Motor neuron (in vitro differentiated cells): ENCODE measurements at regions not wholly inside any gene's neighbourhood (a gene's known extent, or its start where the extent isn't known, plus 50 kb on each side); places are given as distances from the start of the nearest gene placed in this dataset.
"Not testable (repeated sequence)": the region's sequence is repeated elsewhere in the genome, so short reads cannot be mapped to it uniquely, and the experiment has no call there.

Experiments
- ATAC-seq, 8 experiments: fragments of 200-7000 bp; cut with Tn5 transposase; replicated peaks in 6 of 8; 2 replicates each; pipeline ENCODE4 v1.8.0; 2021; ENCODE audit warnings: mild to moderate bottlenecking in 8 of 8, moderate library complexity in 8 of 8
- H3K27ac ChIP-seq, 2 donors: fragments of 250-450 bp; sonication (Bioruptor Pico); 2 replicates each; pipeline ENCODE4 v1.9.0; 2021; ENCODE audit warnings: antibody characterized with exemption in 2 of 2, mild to moderate bottlenecking in 2 of 2, moderate library complexity in 1 of 2
- H3K4me1 ChIP-seq, 2 donors: fragments of 250-450 bp; sonication (Bioruptor Pico); replicated peaks in 1 of 2; 2 replicates each; pipeline ENCODE4 v1.6.1; 2021; ENCODE audit warnings: antibody characterized with exemption in 2 of 2, mild to moderate bottlenecking in 2 of 2, moderate library complexity in 1 of 2
- H3K4me3 ChIP-seq, 5 donors: fragments of 250-450 bp; sonication (Bioruptor Pico); 2 replicates each; pipeline ENCODE4 v1.9.0; 2021; ENCODE audit warnings: antibody characterized with exemption in 5 of 5, mild to moderate bottlenecking in 5 of 5, moderate library complexity in 4 of 5
- WGBS, 10 experiments: fragments of 450-650 bp; shearing (Covaris generic); methylation state at CpG; one replicate each; pipeline ENCODE4 v1.0.0; 2022; 5-methylcytosine and 5-hydroxymethylcytosine counted together
- in situ Hi-C, 9 experiments: fragments of 400-800 bp; cut with MboI; loops; one replicate each; pipeline ENCODE4 v1.15.0; 2021; ENCODE audit warnings: low sequenced_read_pairs in 9 of 9, low pct_unique_long_range_greater_than_20kb in 2 of 9; ENCODE audit not compliant: unreplicated experiment in 9 of 9

- in situ Hi-C loops, ATAC-seq, H3K4me1 ChIP-seq, H3K27ac ChIP-seq, H3K4me3 ChIP-seq: not testable (repeated sequence)
- 48% methylated on average over 3 of the region's 15 CpGs; no CpG with 5 or more reads in 9 of the 10 experiments for WGBS, 10 experiments
Measured at GRCh38 chr9:65462476-65462875, 177.5 kb upstream of the FOXD4L5 start.

GRCh38 chr9:65459756-65460320, 174.8 kb upstream of the FOXD4L5 start:
- ATAC-seq, result no peak
- no peak overlapping the region for H3K27ac ChIP-seq
- no peak overlapping the region for H3K4me3 ChIP-seq
- in situ Hi-C loops, result no loop called here
- H3K4me1 ChIP-seq, result no peaks in the 10 kb centered on the region
- 20 to 69% (median 50%) methylated on average over 1 to 2 of the region's 11 CpGs; no CpG with 5 or more reads in 6 of the 10 experiments for WGBS, 10 experiments

- in situ Hi-C loops, result no loop called here
- Histone ChIP-seq H3K4me1 (no peaks in the 10 kb centered on the region), H3K4me3 (no peak overlapping the region), H3K27ac (no peak overlapping the region)
- ATAC-seq, result no peak
- 48% methylated on average over 3 of the region's 10 CpGs; no CpG with 5 or more reads in 9 of the 10 experiments for WGBS, 10 experiments
Measured at GRCh38 chr9:65458992-65459391, 174.0 kb upstream of the FOXD4L5 start.

- Histone ChIP-seq H3K4me1 (no peaks in the 10 kb centered on the region), H3K27ac (no peak overlapping the region), H3K4me3 (no peak overlapping the region)
- WGBS, 10 experiments, result no CpG with 5 or more reads among the region's 20 CpGs
- ATAC-seq, result no peak
- in situ Hi-C loops, result no loop called here
Measured at GRCh38 chr9:65458465-65458864, 173.5 kb upstream of the FOXD4L5 start.

DNA sequence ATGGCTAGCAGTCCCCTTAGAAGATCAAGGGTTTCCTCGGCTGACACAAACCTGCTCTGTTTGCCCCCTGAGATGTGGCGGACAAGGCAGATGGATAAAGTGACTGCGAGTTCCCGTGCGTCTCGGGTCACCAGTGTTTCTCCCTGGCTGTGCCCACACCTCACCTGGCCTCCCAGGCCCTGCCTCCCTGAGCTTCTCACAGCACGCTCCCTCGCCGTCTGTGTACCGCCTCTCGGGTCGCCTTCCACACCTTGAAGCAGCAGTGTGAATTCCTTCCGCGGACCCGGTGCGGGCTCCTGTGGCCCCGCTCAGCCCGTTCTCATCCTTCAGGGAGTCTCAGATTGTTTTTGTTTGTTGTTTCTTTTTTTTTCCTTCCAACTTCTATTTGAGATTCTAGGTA, 172.0 kb upstream of the FOXD4L5 start:
- H3K4me3 ChIP-seq, H3K4me1 ChIP-seq, H3K27ac ChIP-seq, ATAC-seq, in situ Hi-C loops: not testable (repeated sequence)
- 70 to 80% (median 79%) methylated on average over 1 to 10 of the region's 18 CpGs; no CpG with 5 or more reads in 7 of the 10 experiments for WGBS, 10 experiments

DNA sequence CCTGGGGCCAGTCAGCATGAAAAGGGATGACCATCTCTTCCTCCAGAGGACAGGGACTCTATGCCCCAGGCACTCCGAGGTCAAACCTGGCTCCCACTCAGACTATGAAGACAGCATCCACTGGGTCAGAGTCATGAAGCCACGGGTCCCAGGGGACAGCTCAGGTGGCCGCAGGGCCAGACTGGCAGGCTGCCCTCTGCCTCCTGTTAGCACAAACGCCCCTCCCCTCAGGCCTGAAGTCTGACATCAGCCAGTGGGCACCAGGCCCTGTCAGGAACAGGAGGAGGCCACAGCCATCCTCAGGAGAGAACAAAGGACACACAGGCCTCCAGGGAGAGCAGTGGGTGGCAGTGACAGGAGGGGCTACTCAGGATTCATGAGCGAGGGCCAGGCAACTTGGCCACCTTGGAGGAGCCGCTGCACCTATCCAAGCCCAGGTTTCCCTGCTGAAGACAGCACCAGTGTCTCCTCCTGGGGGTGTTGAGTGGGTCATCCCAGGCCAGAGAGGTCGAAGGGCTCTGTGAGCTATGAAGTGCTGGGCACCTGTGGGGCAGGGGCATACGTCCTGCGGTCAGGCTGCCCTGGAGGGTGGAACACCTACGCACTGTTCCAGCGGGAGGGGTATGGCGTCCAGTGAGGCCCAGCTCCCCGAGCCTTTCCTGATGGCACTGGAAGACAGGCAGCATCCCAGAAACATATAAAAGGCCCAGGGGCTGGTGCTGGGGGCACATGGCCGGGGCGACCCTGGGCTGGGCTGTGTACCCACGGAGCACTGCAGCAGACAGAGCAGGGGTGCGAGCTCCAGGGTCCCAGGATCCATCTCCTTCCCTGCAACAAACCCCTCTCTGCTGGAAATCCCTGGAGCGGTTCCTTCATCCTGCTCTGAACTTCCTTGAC, 171.0 kb upstream of the FOXD4L5 start:
- in situ Hi-C loops, H3K4me3 ChIP-seq, ATAC-seq, H3K4me1 ChIP-seq, H3K27ac ChIP-seq: not testable (repeated sequence)
- WGBS, 10 experiments, result 40 to 100% methylated on average over 1 to 4 of the region's 18 CpGs; no CpG with 5 or more reads in 8 of the 10 experiments

DNA sequence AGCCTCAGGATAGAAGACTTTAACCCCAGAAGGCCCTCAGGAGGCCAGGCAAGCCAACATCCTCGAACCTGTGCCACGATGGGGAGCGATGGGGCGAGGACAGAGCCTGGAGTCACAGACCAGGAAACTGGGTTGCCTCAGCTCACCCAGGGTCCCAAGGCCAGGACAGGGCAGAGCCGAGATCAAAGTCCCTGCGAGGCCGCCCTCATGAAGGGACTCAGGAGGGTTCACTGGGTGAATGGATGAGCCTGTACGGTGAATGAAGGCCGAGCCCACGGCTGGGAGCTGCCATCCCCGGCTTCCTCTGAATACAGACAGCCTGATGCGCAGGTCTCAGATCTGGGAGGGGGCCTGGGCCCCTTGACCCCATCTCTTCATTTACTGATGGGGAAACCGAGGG, 170.1 kb upstream of the FOXD4L5 start:
- H3K4me3 ChIP-seq, ATAC-seq, in situ Hi-C loops, H3K27ac ChIP-seq, H3K4me1 ChIP-seq: not testable (repeated sequence)
- 40 to 60% methylated on average over 1 to 2 of the region's 13 CpGs; no CpG with 5 or more reads in 8 of the 10 experiments for WGBS, 10 experiments

- ATAC-seq, H3K4me1 ChIP-seq, H3K27ac ChIP-seq, in situ Hi-C loops, H3K4me3 ChIP-seq: not testable (repeated sequence)
- 58% methylated on average over 3 of the region's 13 CpGs; no CpG with 5 or more reads in 9 of the 10 experiments for WGBS, 10 experiments
Measured at GRCh38 chr9:65454666-65455065, 169.7 kb upstream of the FOXD4L5 start.

GRCh38 chr9:65454034-65454433, 169.0 kb upstream of the FOXD4L5 start:
- ATAC-seq, H3K4me1 ChIP-seq, in situ Hi-C loops, H3K4me3 ChIP-seq, H3K27ac ChIP-seq: not testable (repeated sequence)
- WGBS, 10 experiments, result no CpG with 5 or more reads among the region's 2 CpGs

DNA sequence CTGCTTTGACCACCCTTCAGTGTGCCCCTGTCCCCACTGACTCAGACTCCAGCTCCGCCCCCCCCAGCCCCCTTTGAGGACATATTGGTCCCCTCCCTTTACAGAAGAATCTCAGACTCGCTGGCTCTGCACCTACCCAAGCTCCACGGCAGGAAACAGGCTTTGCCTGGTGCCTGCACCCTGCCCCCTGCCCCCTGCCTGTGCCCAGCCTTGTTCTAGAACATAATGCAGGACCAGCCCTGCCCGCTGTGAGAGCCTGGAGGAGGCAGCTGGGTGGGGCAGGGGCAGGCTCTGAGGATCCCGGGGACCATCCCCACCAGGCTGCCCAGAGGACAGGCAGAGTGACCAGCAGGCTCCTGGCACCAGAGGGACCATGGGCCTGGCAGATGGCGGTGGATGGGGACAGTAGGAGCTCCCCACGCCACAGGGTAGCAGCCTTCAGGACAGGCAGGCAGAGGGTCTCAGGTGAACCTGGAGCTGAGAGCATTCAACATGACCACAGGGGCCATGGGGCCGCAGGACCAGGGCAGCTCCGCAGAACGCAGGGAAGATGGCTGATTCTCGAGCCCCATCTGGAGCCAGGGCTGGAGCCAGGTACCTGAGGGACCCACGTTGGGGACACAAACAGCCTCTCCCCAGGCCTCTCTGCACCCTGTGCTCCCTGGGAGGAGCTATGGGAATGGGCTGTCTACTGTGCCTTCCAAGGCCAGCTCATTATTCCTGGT, 165.0 kb upstream of the FOXD4L5 start:
- H3K4me3 ChIP-seq, in situ Hi-C loops, ATAC-seq, H3K27ac ChIP-seq, H3K4me1 ChIP-seq: not testable (repeated sequence)
- WGBS, 10 experiments, result no CpG with 5 or more reads among the region's 12 CpGs

DNA sequence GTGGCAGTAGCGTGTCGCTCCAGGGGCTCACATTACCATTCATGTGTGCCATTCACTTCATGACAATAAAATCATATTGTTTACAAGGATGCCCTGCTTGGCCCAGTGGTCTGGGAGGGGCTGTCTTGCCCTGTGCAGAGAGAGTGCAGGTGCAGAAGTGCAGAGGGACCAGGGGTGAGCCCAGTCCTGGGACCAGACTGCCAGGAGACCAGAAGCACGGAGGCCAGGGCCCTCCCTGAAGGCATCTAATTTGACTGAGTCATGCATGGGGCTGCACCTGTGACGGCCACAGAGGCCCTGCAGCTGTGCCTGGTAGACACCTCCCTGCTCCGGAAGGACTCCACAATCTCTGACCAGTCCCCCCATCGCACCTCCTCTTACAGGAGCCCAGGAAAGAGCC, 164.4 kb upstream of the FOXD4L5 start:
- ATAC-seq, result no peak
- no peaks in the 10 kb centered on the region for H3K4me1 ChIP-seq
- H3K27ac ChIP-seq, result no peak overlapping the region
- H3K4me3 ChIP-seq, result no peak overlapping the region
- in situ Hi-C loops, result no loop called here
- 80% methylated on average over 1 of the region's 6 CpGs; no CpG with 5 or more reads in 9 of the 10 experiments for WGBS, 10 experiments

DNA sequence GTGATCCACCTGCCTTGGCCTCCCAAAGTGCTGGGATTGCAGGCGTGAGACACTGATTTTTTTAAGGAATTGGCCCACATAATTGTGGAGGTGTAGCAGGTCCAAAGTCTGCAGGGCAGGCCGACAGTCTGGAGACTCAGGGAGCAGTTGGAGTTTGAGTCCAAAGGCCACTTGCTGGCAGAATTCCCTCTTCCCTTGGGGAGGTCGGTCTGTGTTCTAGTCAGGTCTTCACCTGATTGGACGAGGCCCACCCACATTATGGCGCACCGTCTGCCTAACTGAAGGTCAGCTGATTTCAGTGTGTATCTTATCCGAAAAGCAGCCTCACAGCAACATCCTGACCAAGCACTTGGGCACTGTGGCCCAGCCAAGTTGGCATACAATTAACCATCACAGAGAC, 162.1 kb upstream of the FOXD4L5 start:
- H3K4me1 ChIP-seq, H3K4me3 ChIP-seq, ATAC-seq, H3K27ac ChIP-seq, in situ Hi-C loops: not testable (repeated sequence)
- WGBS, 10 experiments, result 14 to 33% methylated on average over 1 to 4 of the region's 7 CpGs; no CpG with 5 or more reads in 8 of the 10 experiments

DNA sequence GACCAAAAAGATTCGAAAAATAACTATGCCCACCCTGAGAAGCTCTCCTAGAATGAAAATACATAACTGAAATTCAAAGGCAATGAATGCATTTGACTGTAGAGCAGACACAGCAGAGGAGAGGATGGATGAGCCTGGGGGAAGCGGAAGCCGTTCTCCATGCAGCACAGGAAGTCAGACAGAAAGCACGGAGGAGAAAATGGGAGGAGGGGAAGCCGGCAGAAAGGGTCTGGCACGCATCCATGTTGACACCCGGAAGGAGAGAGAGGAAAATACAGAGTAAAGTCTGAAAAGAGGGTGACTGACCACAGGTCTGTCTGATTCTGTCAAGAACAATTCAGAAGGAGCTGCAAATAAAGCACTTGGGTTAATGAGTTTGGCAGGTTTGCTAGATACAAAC, 161.0 kb upstream of the FOXD4L5 start:
- in situ Hi-C loops, H3K4me1 ChIP-seq, H3K27ac ChIP-seq, H3K4me3 ChIP-seq, ATAC-seq: not testable (repeated sequence)
- WGBS, 10 experiments, result 23 to 86% (median 58%) methylated on average over 1 to 7 of the region's 7 CpGs; no CpG with 5 or more reads in 3 of the 10 experiments
